Activated T-cell treated with anti-CD3 and anti-CD28 coated beads, Interleukin-2, amount 50 U/mL, for 72 hours (primary cell): ENCODE measurements at regions not wholly inside any gene's neighbourhood (a gene's known extent, or its start where the extent isn't known, plus 50 kb on each side); places are given as distances from the start of the nearest gene placed in this dataset.

ENCODE experiments used
- ATAC-seq, 2 donors: fragments of 150-1000 bp; cut with Tn5 transposase; replicated peaks in 1 of 2; 2 replicates each; pipeline ENCODE4 v1.10.0; 2021; ENCODE audit warnings: moderate library complexity in 2 of 2, mild to moderate bottlenecking in 1 of 2
- DNase-seq, 2 donors: peaks; one replicate each; pipeline ENCODE4 v3.0.0; 2021 to 2022; ENCODE audit warnings: mixed read lengths in 1 of 2
- H3K27ac Mint-ChIP-seq: one replicate; pipeline ENCODE4 v1.8.0; 2022; ENCODE audit warnings: mild to moderate bottlenecking, moderate library complexity, mixed read lengths
- H3K27me3 Mint-ChIP-seq: one replicate; pipeline ENCODE4 v1.8.0; 2022; ENCODE audit warnings: low read depth, mixed read lengths
- H3K36me3 Mint-ChIP-seq, 2 donors: one replicate each; pipeline ENCODE4 v1.8.0; 2022; ENCODE audit warnings: mixed read lengths in 2 of 2, mild to moderate bottlenecking in 1 of 2; ENCODE audit not compliant: insufficient read depth in 2 of 2
- H3K4me1 Mint-ChIP-seq: one replicate; pipeline ENCODE4 v1.8.0; 2022; ENCODE audit warnings: low read depth, mixed read lengths
- H3K4me3 Mint-ChIP-seq, 2 donors: one replicate each; pipeline ENCODE4 v1.8.0; 2022; ENCODE audit warnings: mild to moderate bottlenecking in 2 of 2, mixed read lengths in 2 of 2, moderate library complexity in 2 of 2
- H3K9me3 Mint-ChIP-seq, 2 donors: one replicate each; pipeline ENCODE4 v1.8.0; 2022; ENCODE audit warnings: mixed read lengths in 2 of 2

GRCh38 chr17:53891726-53892125 is 69.0 kb downstream of the KIF2B start:
- Mint-ChIP-seq H3K36me3 (no peaks in the 10 kb centered on the region), H3K27ac (no peak overlapping the region), H3K4me1 (no peaks in the 10 kb centered on the region), H3K27me3 (no peaks in the 10 kb centered on the region), H3K9me3 (peaks cover 7 to 8% of the 10 kb centered on the region in 2 donors), H3K4me3 (no peak overlapping the region)
- DNase-seq (no peak), ATAC-seq (no peak)

- H3K27ac Mint-ChIP-seq = no peak overlapping the region
- DNase-seq (no peak), ATAC-seq (no peak)
- no peak overlapping the region for H3K4me3 Mint-ChIP-seq
- no peaks in the 10 kb centered on the region for H3K27me3 Mint-ChIP-seq
- peaks cover 6 to 8% of the 10 kb centered on the region in 2 donors for H3K9me3 Mint-ChIP-seq
- H3K4me1 Mint-ChIP-seq = no peaks in the 10 kb centered on the region
- H3K36me3 Mint-ChIP-seq = no peaks in the 10 kb centered on the region
These were observed 69.5 kb downstream of the KIF2B start for GRCh38 chr17:53892222-53892621.

- peaks cover 7 to 8% of the 10 kb centered on the region in 2 donors for H3K9me3 Mint-ChIP-seq
- H3K27ac Mint-ChIP-seq = no peak overlapping the region
- H3K4me1 Mint-ChIP-seq = no peaks in the 10 kb centered on the region
- DNase-seq = no peak
- no peaks in the 10 kb centered on the region for H3K27me3 Mint-ChIP-seq
- no peak overlapping the region for H3K4me3 Mint-ChIP-seq
- no peak for ATAC-seq
- H3K36me3 Mint-ChIP-seq = no peaks in the 10 kb centered on the region
These were observed 71.9 kb downstream of the KIF2B start for GRCh38 chr17:53894591-53894990.

GRCh38 chr17:53896047-53896446 is 73.3 kb downstream of the KIF2B start:
- ATAC-seq (no peak), DNase-seq (no peak)
- no peak overlapping the region for H3K4me3 Mint-ChIP-seq
- H3K9me3 Mint-ChIP-seq = peaks cover 12% of the 10 kb centered on the region in 2 donors
- no peaks in the 10 kb centered on the region for H3K27me3 Mint-ChIP-seq
- peaks cover 0 to 2% of the 10 kb centered on the region in 2 donors for H3K36me3 Mint-ChIP-seq
- no peaks in the 10 kb centered on the region for H3K4me1 Mint-ChIP-seq
- H3K27ac Mint-ChIP-seq = no peak overlapping the region

- no peak overlapping the region for H3K27ac Mint-ChIP-seq
- peaks cover 3 to 5% of the 10 kb centered on the region in 2 donors for H3K36me3 Mint-ChIP-seq
- no peaks in the 10 kb centered on the region for H3K4me1 Mint-ChIP-seq
- peaks cover 18 to 21% of the 10 kb centered on the region in 2 donors for H3K9me3 Mint-ChIP-seq
- DNase-seq (no peak), ATAC-seq (no peak)
- no peaks in the 10 kb centered on the region for H3K27me3 Mint-ChIP-seq
- no peak overlapping the region for H3K4me3 Mint-ChIP-seq
These were observed 78.2 kb downstream of the KIF2B start for GRCh38 chr17:53900951-53901350.

GRCh38 chr17:53907435-53907834 is 84.7 kb downstream of the KIF2B start:
- Mint-ChIP-seq H3K36me3 (peaks cover 0 to 4% of the 10 kb centered on the region in 2 donors), H3K4me3 (no peak overlapping the region), H3K9me3 (peaks cover 12 to 22% of the 10 kb centered on the region in 2 donors), H3K27ac (no peak overlapping the region), H3K27me3 (no peaks in the 10 kb centered on the region), H3K4me1 (no peaks in the 10 kb centered on the region)
- ATAC-seq (no peak), DNase-seq (no peak)

- H3K9me3 Mint-ChIP-seq = peaks cover 6 to 16% of the 10 kb centered on the region in 2 donors
- no peak overlapping the region for H3K27ac Mint-ChIP-seq
- no peaks in the 10 kb centered on the region for H3K36me3 Mint-ChIP-seq
- no peaks in the 10 kb centered on the region for H3K4me1 Mint-ChIP-seq
- no peak for DNase-seq
- ATAC-seq = no peak
- no peak overlapping the region for H3K4me3 Mint-ChIP-seq
- H3K27me3 Mint-ChIP-seq = no peaks in the 10 kb centered on the region
These were observed 87.1 kb downstream of the KIF2B start for GRCh38 chr17:53909802-53910201.

GRCh38 chr17:53912117-53912516 is 89.4 kb downstream of the KIF2B start:
- Mint-ChIP-seq H3K9me3 (peaks cover 5 to 8% of the 10 kb centered on the region in 2 donors), H3K27ac (no peak overlapping the region), H3K27me3 (no peaks in the 10 kb centered on the region), H3K4me3 (no peak overlapping the region), H3K36me3 (no peaks in the 10 kb centered on the region), H3K4me1 (no peaks in the 10 kb centered on the region)
- DNase-seq (no peak), ATAC-seq (no peak)

GRCh38 chr17:53919356-53919755 is 96.6 kb downstream of the KIF2B start:
- ATAC-seq = no peak
- no peak for DNase-seq
- Mint-ChIP-seq H3K27ac (no peak overlapping the region), H3K27me3 (no peaks in the 10 kb centered on the region), H3K36me3 (peaks cover 0 to 2% of the 10 kb centered on the region in 2 donors), H3K9me3 (peaks cover 4 to 7% of the 10 kb centered on the region in 2 donors), H3K4me3 (no peak overlapping the region), H3K4me1 (no peaks in the 10 kb centered on the region)

- no peak for DNase-seq
- no peak overlapping the region for H3K27ac Mint-ChIP-seq
- H3K9me3 Mint-ChIP-seq = peaks cover 8 to 12% of the 10 kb centered on the region in 2 donors
- H3K4me1 Mint-ChIP-seq = no peaks in the 10 kb centered on the region
- H3K27me3 Mint-ChIP-seq = no peaks in the 10 kb centered on the region
- H3K36me3 Mint-ChIP-seq = no peaks in the 10 kb centered on the region
- ATAC-seq = no peak
- no peak overlapping the region for H3K4me3 Mint-ChIP-seq
These were observed 102.1 kb downstream of the KIF2B start for GRCh38 chr17:53924530-53925455.

- DNase-seq = no peak
- Mint-ChIP-seq H3K36me3 (no peaks in the 10 kb centered on the region), H3K27ac (no peak overlapping the region), H3K27me3 (no peaks in the 10 kb centered on the region), H3K4me1 (no peaks in the 10 kb centered on the region), H3K4me3 (no peak overlapping the region), H3K9me3 (peaks cover 8% of the 10 kb centered on the region in 2 donors)
- ATAC-seq = no peak
These were observed 109.7 kb downstream of the KIF2B start for GRCh38 chr17:53932386-53932785.

GRCh38 chr17:53934931-53935330 is 112.2 kb downstream of the KIF2B start:
- H3K27ac Mint-ChIP-seq = no peak overlapping the region
- H3K36me3 Mint-ChIP-seq = no peaks in the 10 kb centered on the region
- ATAC-seq (no peak), DNase-seq (no peak)
- H3K9me3 Mint-ChIP-seq = peaks cover 1 to 5% of the 10 kb centered on the region in 2 donors
- H3K27me3 Mint-ChIP-seq = no peaks in the 10 kb centered on the region
- H3K4me1 Mint-ChIP-seq = no peaks in the 10 kb centered on the region
- no peak overlapping the region for H3K4me3 Mint-ChIP-seq

GRCh38 chr17:53941231-53941630 is 118.5 kb downstream of the KIF2B start:
- no peak for DNase-seq
- peaks cover 0 to 2% of the 10 kb centered on the region in 2 donors for H3K9me3 Mint-ChIP-seq
- H3K4me1 Mint-ChIP-seq = no peaks in the 10 kb centered on the region
- no peaks in the 10 kb centered on the region for H3K27me3 Mint-ChIP-seq
- no peaks in the 10 kb centered on the region for H3K36me3 Mint-ChIP-seq
- ATAC-seq = no peak
- H3K4me3 Mint-ChIP-seq = no peak overlapping the region
- H3K27ac Mint-ChIP-seq = no peak overlapping the region

GRCh38 chr17:53942436-53942835 is 119.7 kb downstream of the KIF2B start:
- H3K9me3 Mint-ChIP-seq = no peaks in the 10 kb centered on the region
- no peak overlapping the region for H3K4me3 Mint-ChIP-seq
- ATAC-seq = no peak
- H3K4me1 Mint-ChIP-seq = no peaks in the 10 kb centered on the region
- no peaks in the 10 kb centered on the region for H3K36me3 Mint-ChIP-seq
- H3K27ac Mint-ChIP-seq = no peak overlapping the region
- H3K27me3 Mint-ChIP-seq = no peaks in the 10 kb centered on the region
- no peak for DNase-seq
